ENCODE measurements at regions not wholly inside any gene's neighbourhood (a gene's known extent, or its start where the extent isn't known, plus 50 kb on each side); places are given as distances from the start of the nearest gene placed in this dataset.

DNA sequence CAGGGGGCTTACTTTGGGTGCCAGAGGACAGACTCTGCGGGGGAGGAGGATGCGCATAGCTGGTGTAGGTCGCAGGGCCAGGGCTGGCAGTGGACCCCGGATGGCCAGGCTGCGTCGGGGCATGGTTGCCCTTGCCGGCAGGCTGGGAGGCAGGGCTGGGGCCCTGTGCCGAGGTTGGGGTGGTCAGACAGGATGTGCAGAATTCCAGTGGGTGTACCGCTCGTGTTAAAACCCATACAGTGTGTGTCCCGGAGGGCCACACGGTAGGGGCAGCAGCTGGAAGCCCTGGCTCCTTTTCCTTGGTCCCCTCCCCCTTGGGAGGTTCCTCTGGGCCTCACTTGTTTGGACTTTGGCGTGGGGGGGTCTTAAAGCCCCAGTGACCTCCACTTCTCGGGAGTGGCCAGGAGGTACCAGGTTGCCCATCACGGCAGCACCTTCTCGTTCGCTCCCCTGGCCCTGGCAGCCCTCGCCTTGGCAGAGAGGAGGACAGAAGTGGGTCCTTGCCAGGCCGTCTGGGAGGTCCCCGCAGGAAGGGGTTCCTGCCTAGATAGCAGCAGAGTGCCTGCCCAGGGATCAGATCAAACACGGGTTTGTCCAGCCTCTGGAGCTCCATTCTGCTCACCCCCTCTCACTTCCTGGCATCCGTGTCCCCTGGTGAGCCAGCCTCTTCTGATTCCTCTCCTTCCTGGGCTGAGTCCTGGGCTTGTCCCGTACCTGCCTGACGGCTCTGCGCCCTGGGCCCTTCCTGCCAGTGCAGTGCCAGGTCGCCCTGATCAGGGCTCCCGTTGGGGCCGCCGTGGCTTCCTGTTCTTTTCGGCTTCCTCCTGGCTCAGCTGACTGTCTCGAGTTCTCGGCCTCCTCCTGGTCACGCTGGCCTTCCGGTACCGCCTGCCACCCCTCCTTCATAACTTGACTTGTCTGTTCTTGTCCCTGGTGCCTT, 56.7 kb upstream of the HGFAC start:
- no peak for DNase-seq

DNA sequence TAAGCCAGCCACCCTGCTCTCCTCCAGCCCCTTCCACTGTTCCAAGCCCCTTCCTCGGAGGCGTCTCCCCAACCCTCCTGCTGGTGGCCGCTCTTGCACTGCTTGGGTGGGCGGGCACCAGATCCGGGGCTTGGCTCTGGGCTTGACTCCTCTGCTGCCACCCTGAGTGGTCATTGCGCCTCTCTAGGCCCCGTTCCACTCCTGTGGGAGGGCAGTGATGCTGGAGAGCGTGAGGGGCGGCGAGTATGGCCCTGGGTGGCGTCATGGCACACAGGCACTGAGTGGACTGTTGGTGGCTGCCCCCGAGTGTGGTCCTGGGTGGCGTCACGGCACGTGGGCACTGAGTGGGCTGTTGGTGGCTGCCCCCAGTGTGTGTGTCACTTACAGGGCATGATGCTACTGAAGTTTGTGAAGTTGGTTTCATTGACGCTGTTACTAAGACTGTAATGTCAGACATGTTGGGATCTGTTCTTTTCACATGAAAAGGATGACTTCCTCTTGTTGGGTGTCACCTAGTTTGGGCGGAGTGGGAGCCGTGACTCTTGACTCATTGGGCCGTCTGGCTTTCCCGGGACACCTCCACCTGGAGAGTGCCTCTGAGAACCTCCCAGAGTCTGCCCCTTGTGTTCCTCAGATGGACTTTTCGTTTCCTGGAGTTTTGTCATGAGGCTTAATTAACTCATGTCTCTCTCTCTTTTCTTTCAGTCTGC, 55.9 kb upstream of the HGFAC start:
- no peak for DNase-seq

DNA sequence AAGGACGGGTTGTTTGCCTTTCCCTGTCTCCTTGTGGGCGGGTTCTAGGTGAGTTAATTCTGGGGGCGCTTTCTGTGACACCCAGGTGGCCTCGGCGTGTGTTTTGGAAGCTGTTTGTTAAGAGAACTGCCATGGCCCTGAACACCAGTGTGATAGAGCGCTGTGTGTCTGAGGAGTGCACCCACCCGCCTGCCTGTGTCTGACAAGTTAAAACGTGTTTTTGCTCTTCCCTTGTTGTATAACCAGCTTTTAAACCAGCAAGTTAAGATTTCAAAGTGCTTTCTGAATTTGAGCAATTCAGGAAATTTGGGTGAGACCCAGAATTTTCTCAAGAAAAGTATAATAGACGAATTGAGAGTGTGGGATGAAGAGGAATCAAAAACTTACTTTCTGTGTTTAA, 55.2 kb upstream of the HGFAC start:
- no peak for DNase-seq

DNA sequence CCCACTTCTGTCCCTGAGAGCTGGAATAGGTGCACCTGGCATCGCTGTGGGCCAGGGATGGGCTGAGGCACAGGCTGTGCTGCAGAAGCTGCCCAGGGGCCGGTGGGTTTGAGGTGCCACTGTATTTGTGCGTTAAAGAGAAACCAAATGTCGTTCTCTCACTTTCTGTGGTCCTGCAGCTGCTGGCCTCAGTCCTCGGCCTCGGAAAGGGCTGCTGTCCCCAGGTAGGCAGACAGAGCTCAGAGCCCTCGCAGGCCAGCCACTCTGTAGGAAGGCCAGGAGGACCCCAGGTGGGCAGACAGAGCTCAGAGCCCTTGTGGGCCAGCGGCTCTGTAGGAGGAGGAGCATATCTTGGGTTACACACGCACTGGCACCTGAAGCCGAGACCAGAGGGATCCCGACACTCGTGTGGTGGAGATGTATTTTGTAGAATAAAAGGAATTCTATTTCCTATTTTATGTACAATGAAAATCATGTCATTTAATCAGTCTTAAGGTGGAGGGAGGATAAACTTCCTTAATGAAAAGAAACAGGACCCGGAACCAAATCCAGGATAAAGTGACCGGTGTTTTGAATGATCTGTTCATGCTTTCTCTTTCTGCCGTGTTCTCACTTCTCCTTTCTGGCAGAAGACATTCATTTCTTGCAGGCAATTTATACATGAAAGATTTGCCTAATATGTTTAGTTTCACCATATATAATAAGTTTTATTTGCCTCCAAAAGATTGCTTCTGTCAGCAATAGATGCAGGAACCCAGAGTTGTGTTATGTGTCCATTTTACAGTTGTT, 54.4 kb upstream of the HGFAC start:
- no peak for DNase-seq

DNA sequence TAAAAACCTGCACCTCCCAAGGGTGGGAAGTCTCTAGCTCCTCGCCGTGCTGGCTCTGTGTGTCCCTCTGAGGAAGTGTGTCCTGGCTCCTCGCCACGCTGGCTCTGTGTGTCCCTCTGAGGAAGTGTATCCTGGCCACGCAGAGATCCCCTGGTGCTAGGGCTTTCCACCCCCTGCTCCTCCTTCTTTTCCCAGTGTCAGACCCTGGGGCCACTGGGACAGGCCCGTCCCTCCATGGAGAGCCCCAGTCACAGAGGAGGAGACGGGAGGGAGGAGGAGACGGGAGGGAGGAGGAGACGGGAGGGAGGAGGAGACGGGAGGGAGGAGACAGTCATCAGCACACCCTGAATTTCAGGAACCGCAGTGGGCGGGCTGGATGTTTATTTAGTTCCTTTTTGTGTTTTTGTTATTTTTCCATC, 53.8 kb upstream of the HGFAC start:
- peak; percentile 39 for DNase-seq

DNA sequence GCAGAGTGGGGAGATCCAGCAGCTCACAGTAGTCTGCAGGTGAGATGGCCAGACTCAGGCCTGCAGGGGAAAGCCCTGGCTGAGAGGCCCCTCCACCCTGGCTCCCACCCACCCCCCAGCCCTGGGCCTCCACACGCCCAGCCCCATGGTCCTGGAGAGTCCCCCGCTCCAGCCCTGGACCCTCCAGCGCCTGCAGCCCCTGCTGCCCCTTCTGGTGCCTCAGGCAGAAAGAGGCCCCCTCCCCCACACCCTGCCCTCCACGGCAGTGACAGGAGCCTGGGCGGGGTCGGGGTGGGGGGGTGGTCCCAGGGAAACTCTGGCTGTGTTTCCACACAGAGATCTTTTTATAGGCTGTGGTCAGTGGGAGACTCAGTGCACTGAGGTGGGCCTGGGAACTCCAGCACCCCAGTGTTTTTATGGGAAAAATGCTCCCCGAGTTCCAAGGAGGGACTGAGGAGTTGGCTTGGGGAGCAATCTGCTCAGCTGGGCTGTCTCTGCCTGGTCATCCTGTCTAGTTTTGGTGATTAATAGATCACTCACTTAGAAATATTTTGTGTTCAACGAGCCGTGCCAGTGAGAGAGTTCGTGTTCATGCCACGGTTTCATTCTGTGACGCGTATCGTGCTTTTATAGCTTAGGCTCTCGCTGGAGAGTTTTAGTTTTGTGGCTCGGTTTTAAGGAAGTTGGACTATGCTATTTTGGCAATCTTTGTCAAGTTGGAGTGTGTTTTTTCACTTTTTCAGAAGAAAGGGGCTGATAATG, 53.1 kb upstream of the HGFAC start:
- DNase-seq = peak; percentile 49

DNA sequence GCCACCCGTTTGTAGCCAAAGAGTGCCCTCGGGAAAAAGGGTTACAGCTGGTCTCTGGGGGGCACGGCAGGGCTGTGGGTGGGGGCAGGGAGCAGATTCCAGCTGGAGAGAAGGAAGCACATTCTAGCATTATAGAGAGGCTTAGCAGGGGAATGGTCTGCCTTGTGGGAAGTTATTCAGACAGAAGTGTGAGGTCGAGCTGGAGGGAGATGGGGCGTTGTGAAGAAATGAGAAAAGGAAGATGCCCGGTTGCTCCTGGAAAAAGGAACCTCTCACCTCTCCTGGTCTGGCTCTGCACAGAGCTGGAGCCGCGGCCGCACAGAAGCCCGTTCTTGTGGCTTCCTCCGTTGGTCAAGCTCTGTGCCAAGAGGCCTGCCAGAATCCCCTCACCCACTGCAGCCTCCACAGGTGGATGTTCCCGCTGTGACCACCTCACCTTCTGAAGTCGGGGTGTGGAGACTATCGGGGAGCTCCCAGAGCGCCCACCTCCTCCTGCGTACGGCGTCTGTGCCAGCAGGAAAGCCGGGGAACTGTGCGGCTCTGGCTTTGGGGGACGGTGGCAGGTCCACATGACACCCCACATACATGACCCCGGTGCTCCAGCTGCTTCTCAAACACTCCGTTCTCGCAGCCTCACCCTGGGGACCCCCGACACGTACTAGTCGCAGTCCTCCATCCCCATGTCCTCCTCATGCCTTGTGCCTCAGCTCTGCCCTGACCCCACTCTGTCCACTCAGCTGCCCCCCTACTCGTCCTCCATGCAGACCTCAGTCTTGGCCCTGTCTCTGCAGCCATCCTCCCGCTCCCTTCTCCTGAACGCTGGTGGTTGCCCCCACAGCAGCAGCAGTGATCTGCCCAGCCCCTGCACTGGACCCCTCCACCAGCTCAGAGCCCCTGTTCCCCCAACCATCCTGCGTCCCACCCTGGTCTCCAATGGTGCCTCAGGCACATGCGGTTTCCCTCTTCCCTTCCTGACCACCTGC, 52.2 kb upstream of the HGFAC start:
- no peak for DNase-seq

DNA sequence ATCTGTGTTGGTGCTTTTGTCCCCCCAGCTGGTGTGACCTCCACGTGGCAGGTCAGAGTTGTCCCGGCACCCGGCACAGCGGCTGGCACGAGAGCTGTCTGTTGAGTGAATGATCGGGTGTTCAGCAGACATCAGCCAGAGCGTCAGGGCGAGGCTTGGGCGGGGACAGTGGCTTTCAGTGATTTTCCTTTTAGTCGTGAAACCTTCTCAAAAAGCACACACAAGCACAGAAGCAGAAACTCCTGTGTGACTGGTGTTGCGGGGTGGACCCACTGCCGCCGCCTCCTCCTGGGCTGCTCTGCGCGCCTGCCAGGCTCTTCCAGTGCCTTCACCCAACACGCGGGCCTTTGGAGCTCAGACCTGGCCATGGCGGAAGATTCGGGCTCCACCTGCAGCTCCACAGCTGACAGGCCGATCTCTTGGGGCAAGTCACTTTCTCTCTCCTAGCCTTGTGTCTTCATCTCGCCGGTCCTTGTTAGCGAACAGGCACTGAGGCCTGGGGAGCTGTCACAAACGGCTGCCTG, 51.4 kb upstream of the HGFAC start:
- no peak for DNase-seq

DNA sequence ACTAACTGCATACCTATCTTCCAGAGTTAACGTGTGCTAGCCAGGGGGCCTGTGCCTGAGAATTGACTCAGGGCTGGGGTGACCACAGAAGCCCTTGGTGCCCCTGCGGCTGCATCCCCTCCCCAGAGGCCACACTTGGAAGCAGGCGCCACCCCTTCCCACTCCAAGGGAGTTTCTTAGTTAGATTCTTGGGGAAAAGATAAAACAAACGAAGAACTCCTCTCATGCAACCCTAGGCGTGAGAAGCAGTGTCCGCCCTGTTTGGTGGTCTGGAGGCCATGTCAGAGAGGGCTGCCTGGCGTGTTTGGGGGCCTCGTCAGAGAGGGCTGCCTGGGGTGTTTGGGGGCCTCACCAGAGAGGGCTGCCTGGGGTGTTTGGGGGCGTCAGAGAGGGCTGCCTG, 50.3 kb upstream of the HGFAC start:
- no peak for DNase-seq
